ENCODE measurements at regions not wholly inside any gene's neighbourhood (a gene's known extent, or its start where the extent isn't known, plus 50 kb on each side); places are given as distances from the start of the nearest gene placed in this dataset.

DNA sequence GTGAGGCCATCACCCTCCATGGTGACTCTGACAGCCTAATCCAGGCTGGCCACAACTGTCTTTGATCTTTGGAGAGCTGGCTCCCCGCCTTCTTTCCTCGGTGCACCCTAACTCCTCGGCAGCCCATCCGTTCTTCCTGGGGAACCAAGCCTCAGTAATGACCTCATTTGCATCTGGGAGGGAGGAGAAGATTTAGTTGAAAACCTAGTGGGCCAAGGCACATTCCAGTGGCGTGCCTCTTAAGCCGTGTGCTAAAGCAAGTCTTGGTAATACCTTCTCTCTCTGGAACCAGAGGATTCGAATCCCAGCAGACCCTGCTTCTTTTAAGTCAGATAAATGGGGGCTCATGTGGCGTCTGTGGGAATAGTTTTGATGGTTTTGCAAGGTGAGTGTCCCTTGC lies 233.1 kb downstream of the EBLN2 start:
- Histone ChIP-seq H2BK12ac (ENCODE audit: low read length) (no peak overlapping the region), H3K27me3 (ENCODE audit: control insufficient read depth in 3 of 3, insufficient read depth in 3 of 3, low read depth in 1 of 3, low read length in 3 of 3) (peaks cover 0 to 8% (median 0%) of the 10 kb centered on the region in 3 experiments), H3K36me3 (replicated peaks in 1 of 2; ENCODE audit: control insufficient read depth in 2 of 2, insufficient read depth in 2 of 2, low read length in 2 of 2) (no peaks in the 10 kb centered on the region), H3K4me1 (ENCODE audit: control insufficient read depth in 2 of 2, insufficient read depth in 1 of 2, low read depth in 1 of 2, low read length in 2 of 2) (peaks cover 0 to 10% of the 10 kb centered on the region in 2 donors), H4K91ac (ENCODE audit: low read depth, low read length, poor library complexity) (no peak overlapping the region), H3K27ac (replicated peaks; ENCODE audit: low read length) (no peak overlapping the region), H2AFZ (ENCODE audit: low read length) (no peak overlapping the region), H3K14ac (ENCODE audit: low read length) (no peak overlapping the region), H3K9me3 (replicated peaks in 1 of 2; ENCODE audit: control insufficient read depth in 2 of 2, insufficient read depth in 1 of 2, low read depth in 1 of 2, low read length in 2 of 2) (no peaks in the 10 kb centered on the region), H3K4me3 (ENCODE audit: low read length in 2 of 2) (no peak overlapping the region), H3K4ac (ENCODE audit: low read length) (no peak overlapping the region), H2BK120ac (ENCODE audit: low read depth, low read length) (no peak overlapping the region), H3K79me1 (ENCODE audit: low read depth, low read length) (no peaks in the 10 kb centered on the region), H3K23ac (ENCODE audit: low read depth, low read length, poor library complexity) (no peak overlapping the region), H3K4me2 (ENCODE audit: insufficient read depth, low read length, poor library complexity, severe bottlenecking) (no peak overlapping the region), H2BK5ac (ENCODE audit: low read length) (no peak overlapping the region), H2BK15ac (ENCODE audit: low read length) (no peak overlapping the region), H3K18ac (ENCODE audit: low read length) (no peak overlapping the region), H4K8ac (ENCODE audit: low read depth, low read length) (no peak overlapping the region), H3K9ac (ENCODE audit: low read depth, low read length, poor library complexity) (no peak overlapping the region), H2AK5ac (ENCODE audit: low read depth, low read length) (no peak overlapping the region)
- WGBS, 2 donors (ENCODE audit: extremely low coverage in 2 of 2, insufficient read length in 2 of 2, insufficient replicate concordance in 1 of 2): no CpG with 5 or more reads among the region's 8 CpGs
- DNase-seq (ENCODE audit: low spot score): no peak

DNA sequence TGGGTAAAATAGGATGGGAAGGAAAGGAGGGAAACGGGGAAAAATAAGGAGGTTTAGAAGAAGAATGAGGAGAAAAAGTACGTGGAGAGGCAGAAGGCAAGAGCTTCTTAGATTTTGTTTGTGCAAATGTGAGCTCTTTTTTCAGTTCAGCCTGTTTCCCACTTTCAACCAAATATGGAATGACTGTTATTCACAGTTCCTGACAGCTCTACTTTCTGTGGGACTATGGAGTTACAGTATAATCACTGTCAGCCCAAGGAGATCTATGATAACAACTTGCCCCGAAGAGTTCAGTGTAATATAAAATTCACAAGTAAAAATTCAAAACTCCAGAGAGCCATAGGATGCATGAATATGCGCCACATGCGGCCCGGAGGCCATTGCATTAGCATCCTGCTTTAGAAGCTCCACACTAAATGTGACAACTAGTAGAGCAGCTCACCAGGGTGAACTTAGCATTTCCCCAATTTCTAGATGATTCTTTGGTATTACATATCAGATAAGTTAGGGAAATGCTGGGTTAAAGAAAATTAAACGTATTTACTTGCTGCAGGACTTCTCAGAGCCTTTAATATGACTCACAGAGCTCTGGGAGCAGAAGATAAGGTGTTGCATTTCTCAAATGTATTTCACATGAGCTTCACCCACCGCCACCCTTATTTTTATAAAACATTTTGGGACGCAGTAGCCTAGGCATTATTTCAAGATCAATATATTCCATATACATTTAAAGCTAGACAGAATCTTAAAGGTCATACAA lies 234.6 kb downstream of the EBLN2 start:
- no peak for DNase-seq (ENCODE audit: low spot score)
- H2BK120ac ChIP-seq (ENCODE audit: low read depth, low read length): no peak overlapping the region
- H3K4ac ChIP-seq (ENCODE audit: low read length): no peak overlapping the region
- peaks cover 0 to 10% of the 10 kb centered on the region in 2 donors for H3K4me1 ChIP-seq (ENCODE audit: control insufficient read depth in 2 of 2, insufficient read depth in 1 of 2, low read depth in 1 of 2, low read length in 2 of 2)
- H3K4me3 ChIP-seq (ENCODE audit: low read length in 2 of 2): no peak overlapping the region
- H2BK5ac ChIP-seq (ENCODE audit: low read length): no peak overlapping the region
- H3K9me3 ChIP-seq (replicated peaks in 1 of 2; ENCODE audit: control insufficient read depth in 2 of 2, insufficient read depth in 1 of 2, low read depth in 1 of 2, low read length in 2 of 2): no peaks in the 10 kb centered on the region
- no peak overlapping the region for H4K8ac ChIP-seq (ENCODE audit: low read depth, low read length)
- H3K9ac ChIP-seq (ENCODE audit: low read depth, low read length, poor library complexity): no peak overlapping the region
- H3K36me3 ChIP-seq (replicated peaks in 1 of 2; ENCODE audit: control insufficient read depth in 2 of 2, insufficient read depth in 2 of 2, low read length in 2 of 2): no peaks in the 10 kb centered on the region
- no peak overlapping the region for H3K27ac ChIP-seq (replicated peaks; ENCODE audit: low read length)
- no peaks in the 10 kb centered on the region for H3K79me1 ChIP-seq (ENCODE audit: low read depth, low read length)
- H3K18ac ChIP-seq (ENCODE audit: low read length): no peak overlapping the region
- H3K27me3 ChIP-seq (ENCODE audit: control insufficient read depth in 3 of 3, insufficient read depth in 3 of 3, low read depth in 1 of 3, low read length in 3 of 3): peaks cover 0 to 13% (median 0%) of the 10 kb centered on the region in 3 experiments
- H2AK5ac ChIP-seq (ENCODE audit: low read depth, low read length): no peak overlapping the region
- no peak overlapping the region for H4K91ac ChIP-seq (ENCODE audit: low read depth, low read length, poor library complexity)
- 98 to 100% methylated on average over 2 of the region's 9 CpGs for WGBS, 2 donors (ENCODE audit: extremely low coverage in 2 of 2, insufficient read length in 2 of 2, insufficient replicate concordance in 1 of 2)
- H2BK12ac ChIP-seq (ENCODE audit: low read length): no peak overlapping the region
- no peak overlapping the region for H2BK15ac ChIP-seq (ENCODE audit: low read length)
- H3K14ac ChIP-seq (ENCODE audit: low read length): no peak overlapping the region
- H3K4me2 ChIP-seq (ENCODE audit: insufficient read depth, low read length, poor library complexity, severe bottlenecking): no peak overlapping the region
- H3K23ac ChIP-seq (ENCODE audit: low read depth, low read length, poor library complexity): no peak overlapping the region
- no peak overlapping the region for H2AFZ ChIP-seq (ENCODE audit: low read length)

DNA sequence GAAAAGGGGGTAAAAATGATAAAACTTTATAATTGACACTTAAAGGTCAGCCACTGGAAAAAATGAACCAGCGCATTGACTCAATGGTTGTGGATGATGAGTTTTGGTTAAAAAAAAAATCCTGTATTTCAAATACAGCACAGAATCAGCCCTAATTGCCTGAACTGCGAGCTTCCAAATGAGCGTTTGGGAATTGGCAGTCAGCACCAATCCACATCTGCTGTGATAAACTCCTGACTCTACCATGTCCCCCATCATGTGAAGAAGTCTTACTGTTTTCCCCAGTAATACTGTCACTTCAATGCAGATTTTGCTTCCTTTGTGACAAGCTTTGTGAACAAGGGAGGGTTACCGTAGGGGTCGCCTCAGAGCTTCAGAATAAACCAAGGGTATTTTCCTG lies 235.4 kb downstream of the EBLN2 start:
- Histone ChIP-seq H3K18ac (ENCODE audit: low read length) (no peak overlapping the region), H3K23ac (ENCODE audit: low read depth, low read length, poor library complexity) (no peak overlapping the region), H3K4me3 (ENCODE audit: low read length in 2 of 2) (no peak overlapping the region), H3K4ac (ENCODE audit: low read length) (no peak overlapping the region), H2BK12ac (ENCODE audit: low read length) (no peak overlapping the region), H3K27me3 (ENCODE audit: control insufficient read depth in 3 of 3, insufficient read depth in 3 of 3, low read depth in 1 of 3, low read length in 3 of 3) (peaks cover 0 to 9% (median 0%) of the 10 kb centered on the region in 3 experiments), H3K14ac (ENCODE audit: low read length) (no peak overlapping the region), H3K4me2 (ENCODE audit: insufficient read depth, low read length, poor library complexity, severe bottlenecking) (no peak overlapping the region), H3K4me1 (ENCODE audit: control insufficient read depth in 2 of 2, insufficient read depth in 1 of 2, low read depth in 1 of 2, low read length in 2 of 2) (peaks cover 0 to 7% of the 10 kb centered on the region in 2 donors), H3K9ac (ENCODE audit: low read depth, low read length, poor library complexity) (no peak overlapping the region), H2BK15ac (ENCODE audit: low read length) (no peak overlapping the region), H2BK5ac (ENCODE audit: low read length) (no peak overlapping the region), H3K27ac (replicated peaks; ENCODE audit: low read length) (no peak overlapping the region), H2AFZ (ENCODE audit: low read length) (no peak overlapping the region), H4K91ac (ENCODE audit: low read depth, low read length, poor library complexity) (no peak overlapping the region), H3K9me3 (replicated peaks in 1 of 2; ENCODE audit: control insufficient read depth in 2 of 2, insufficient read depth in 1 of 2, low read depth in 1 of 2, low read length in 2 of 2) (no peaks in the 10 kb centered on the region), H2BK120ac (ENCODE audit: low read depth, low read length) (no peak overlapping the region), H4K8ac (ENCODE audit: low read depth, low read length) (no peak overlapping the region), H3K79me1 (ENCODE audit: low read depth, low read length) (no peaks in the 10 kb centered on the region), H2AK5ac (ENCODE audit: low read depth, low read length) (no peak overlapping the region), H3K36me3 (replicated peaks in 1 of 2; ENCODE audit: control insufficient read depth in 2 of 2, insufficient read depth in 2 of 2, low read length in 2 of 2) (no peaks in the 10 kb centered on the region)
- no peak for DNase-seq (ENCODE audit: low spot score)
- no CpG with 5 or more reads among the region's 5 CpGs for WGBS, 2 donors (ENCODE audit: extremely low coverage in 2 of 2, insufficient read length in 2 of 2, insufficient replicate concordance in 1 of 2)

DNA sequence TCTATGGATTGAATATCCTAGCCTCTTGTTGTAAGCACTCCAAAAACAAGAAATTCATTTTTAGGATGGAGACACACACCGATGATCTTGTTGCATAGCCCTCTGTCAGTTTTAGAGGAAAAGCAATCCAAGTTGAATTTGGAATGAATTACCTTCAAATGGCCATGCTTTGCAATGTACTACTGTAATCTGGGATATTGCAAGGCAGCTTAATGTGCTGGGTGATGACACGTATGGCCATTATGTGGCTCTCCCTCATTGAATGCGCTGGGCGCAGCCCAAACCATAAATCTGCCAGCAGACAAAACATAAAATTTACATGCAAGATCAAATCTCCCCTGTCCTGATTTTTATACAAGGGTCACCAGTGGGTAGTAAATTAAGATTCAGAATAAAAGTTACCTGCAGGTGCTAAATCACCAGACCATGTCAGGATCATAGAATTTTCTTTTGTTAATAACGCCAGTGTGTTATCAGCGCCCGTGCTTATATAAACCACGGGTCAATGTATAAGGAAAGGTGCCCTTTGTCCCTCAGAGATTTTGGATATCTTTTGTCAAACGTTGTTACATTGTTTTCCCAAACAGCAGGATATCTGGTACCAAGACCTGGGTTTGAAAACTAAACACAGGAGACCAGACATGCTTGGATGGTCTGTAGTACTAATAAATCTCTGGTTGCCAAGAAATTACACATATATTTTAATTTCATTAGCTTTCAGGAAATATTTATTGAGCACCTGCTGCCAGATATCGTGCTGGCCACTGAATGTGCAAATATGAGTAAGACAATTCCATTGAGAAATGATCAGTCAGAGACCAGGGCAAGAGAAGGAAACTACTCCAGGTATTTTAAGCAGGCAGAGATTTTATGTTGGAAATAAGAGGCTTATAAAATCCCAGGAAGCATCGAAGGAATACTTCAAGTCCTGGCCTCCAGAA lies 237.1 kb downstream of the EBLN2 start:
- no peak overlapping the region for H3K14ac ChIP-seq (ENCODE audit: low read length)
- no peak overlapping the region for H2BK5ac ChIP-seq (ENCODE audit: low read length)
- no peak overlapping the region for H3K27ac ChIP-seq (replicated peaks; ENCODE audit: low read length)
- no peak overlapping the region for H3K4me3 ChIP-seq (ENCODE audit: low read length in 2 of 2)
- H2BK15ac ChIP-seq (ENCODE audit: low read length): no peak overlapping the region
- H2AK5ac ChIP-seq (ENCODE audit: low read depth, low read length): no peak overlapping the region
- peaks cover 0 to 13% (median 0%) of the 10 kb centered on the region in 3 experiments for H3K27me3 ChIP-seq (ENCODE audit: control insufficient read depth in 3 of 3, insufficient read depth in 3 of 3, low read depth in 1 of 3, low read length in 3 of 3)
- H3K9ac ChIP-seq (ENCODE audit: low read depth, low read length, poor library complexity): no peak overlapping the region
- H4K91ac ChIP-seq (ENCODE audit: low read depth, low read length, poor library complexity): no peak overlapping the region
- no peak overlapping the region for H2AFZ ChIP-seq (ENCODE audit: low read length)
- H3K4me2 ChIP-seq (ENCODE audit: insufficient read depth, low read length, poor library complexity, severe bottlenecking): no peak overlapping the region
- no peak overlapping the region for H3K18ac ChIP-seq (ENCODE audit: low read length)
- no CpG with 5 or more reads among the region's 11 CpGs for WGBS, 2 donors (ENCODE audit: extremely low coverage in 2 of 2, insufficient read length in 2 of 2, insufficient replicate concordance in 1 of 2)
- no peaks in the 10 kb centered on the region for H3K79me1 ChIP-seq (ENCODE audit: low read depth, low read length)
- no peak overlapping the region for H3K23ac ChIP-seq (ENCODE audit: low read depth, low read length, poor library complexity)
- H3K4ac ChIP-seq (ENCODE audit: low read length): no peak overlapping the region
- no peak for DNase-seq (ENCODE audit: low spot score)
- H2BK12ac ChIP-seq (ENCODE audit: low read length): no peak overlapping the region
- peaks cover 0 to 11% of the 10 kb centered on the region in 2 donors for H3K4me1 ChIP-seq (ENCODE audit: control insufficient read depth in 2 of 2, insufficient read depth in 1 of 2, low read depth in 1 of 2, low read length in 2 of 2)
- H3K9me3 ChIP-seq (replicated peaks in 1 of 2; ENCODE audit: control insufficient read depth in 2 of 2, insufficient read depth in 1 of 2, low read depth in 1 of 2, low read length in 2 of 2): no peaks in the 10 kb centered on the region
- H3K36me3 ChIP-seq (replicated peaks in 1 of 2; ENCODE audit: control insufficient read depth in 2 of 2, insufficient read depth in 2 of 2, low read length in 2 of 2): no peaks in the 10 kb centered on the region
- H2BK120ac ChIP-seq (ENCODE audit: low read depth, low read length): no peak overlapping the region
- no peak overlapping the region for H4K8ac ChIP-seq (ENCODE audit: low read depth, low read length)

All from neuronal stem cell (in vitro differentiated cells).